Upper lobe of left lung (tissue), 4 donors: ENCODE measurements at regions not wholly inside any gene's neighbourhood (a gene's known extent, or its start where the extent isn't known, plus 50 kb on each side); places are given as distances from the start of the nearest gene placed in this dataset.

Source experiments
- EP300 ChIP-seq, 4 donors: sonication (generic); formaldehyde crosslinking; IDR thresholded peaks; one replicate each; pipeline ENCODE4 v1.5.1; 2017; ENCODE audit warnings: antibody characterized with exemption in 4 of 4, control low read depth in 2 of 4
- TF ChIP-seq, protein P1 (sequence below), 6 experiments: fragments of 450-650 bp in 4 of 6; fragments of 200-600 bp in 2 of 6; sonication (generic) in 2 of 6; IDR thresholded peaks; one replicate each; pipeline ENCODE4 v1.5.1; 2016 to 2019; ENCODE audit warnings: antibody characterized with exemption in 6 of 6

GRCh38 chrX:147848543-147849443 lies 62.9 kb upstream of the FMR1 start:
- TF ChIP-seq, protein P1, sequence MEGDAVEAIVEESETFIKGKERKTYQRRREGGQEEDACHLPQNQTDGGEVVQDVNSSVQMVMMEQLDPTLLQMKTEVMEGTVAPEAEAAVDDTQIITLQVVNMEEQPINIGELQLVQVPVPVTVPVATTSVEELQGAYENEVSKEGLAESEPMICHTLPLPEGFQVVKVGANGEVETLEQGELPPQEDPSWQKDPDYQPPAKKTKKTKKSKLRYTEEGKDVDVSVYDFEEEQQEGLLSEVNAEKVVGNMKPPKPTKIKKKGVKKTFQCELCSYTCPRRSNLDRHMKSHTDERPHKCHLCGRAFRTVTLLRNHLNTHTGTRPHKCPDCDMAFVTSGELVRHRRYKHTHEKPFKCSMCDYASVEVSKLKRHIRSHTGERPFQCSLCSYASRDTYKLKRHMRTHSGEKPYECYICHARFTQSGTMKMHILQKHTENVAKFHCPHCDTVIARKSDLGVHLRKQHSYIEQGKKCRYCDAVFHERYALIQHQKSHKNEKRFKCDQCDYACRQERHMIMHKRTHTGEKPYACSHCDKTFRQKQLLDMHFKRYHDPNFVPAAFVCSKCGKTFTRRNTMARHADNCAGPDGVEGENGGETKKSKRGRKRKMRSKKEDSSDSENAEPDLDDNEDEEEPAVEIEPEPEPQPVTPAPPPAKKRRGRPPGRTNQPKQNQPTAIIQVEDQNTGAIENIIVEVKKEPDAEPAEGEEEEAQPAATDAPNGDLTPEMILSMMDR (IDR thresholded peaks at IDR 0.05) = no peak
- no peak for TF ChIP-seq EP300 (IDR thresholded peaks at IDR 0.05)
